ENCODE measurements at regions not wholly inside any gene's neighbourhood (a gene's known extent, or its start where the extent isn't known, plus 50 kb on each side); places are given as distances from the start of the nearest gene placed in this dataset.

GRCh38 chr2:216553482-216554240 is 55.0 kb downstream of the RPL37A start:
- peak in 1 of 2 experiments; percentile 14 for DNase-seq

- no peak for DNase-seq
These were observed 55.6 kb downstream of the RPL37A start for GRCh38 chr2:216554286-216554685.

GRCh38 chr2:216554755-216555154 is 56.1 kb downstream of the RPL37A start:
- no peak for DNase-seq

GRCh38 chr2:216555274-216555673 is 56.6 kb downstream of the RPL37A start:
- no peak for DNase-seq

- DNase-seq, result no peak
These were observed 57.6 kb downstream of the RPL37A start for GRCh38 chr2:216556202-216556601.

- no peak for DNase-seq
These were observed 58.8 kb downstream of the RPL37A start for GRCh38 chr2:216557413-216557812.

- no peak for DNase-seq
These were observed 59.2 kb downstream of the RPL37A start for GRCh38 chr2:216557820-216558219.

- DNase-seq, result no peak
These were observed 61.0 kb downstream of the RPL37A start for GRCh38 chr2:216559625-216560156.

GRCh38 chr2:216560838-216561270 is 62.2 kb downstream of the RPL37A start:
- DNase-seq, result no peak

- no peak for DNase-seq
These were observed 64.2 kb downstream of the RPL37A start for GRCh38 chr2:216562696-216563435.

- no peak for DNase-seq
These were observed 65.0 kb downstream of the RPL37A start for GRCh38 chr2:216563646-216564045.

- DNase-seq, result no peak
These were observed 66.0 kb downstream of the RPL37A start for GRCh38 chr2:216564611-216565010.

- DNase-seq, result no peak
These were observed 67.3 kb upstream of the IGFBP2 start for GRCh38 chr2:216565956-216566355.

- no peak for DNase-seq
These were observed 64.6 kb upstream of the IGFBP2 start for GRCh38 chr2:216568576-216568975.

GRCh38 chr2:216569765-216570164 is 63.5 kb upstream of the IGFBP2 start:
- no peak for DNase-seq

GRCh38 chr2:216570357-216570756 is 62.9 kb upstream of the IGFBP2 start:
- no peak for DNase-seq

- DNase-seq, result no peak
These were observed 61.9 kb upstream of the IGFBP2 start for GRCh38 chr2:216571178-216571908.

GRCh38 chr2:216571909-216572513 is 61.2 kb upstream of the IGFBP2 start:
- DNase-seq, result no peak

GRCh38 chr2:216572582-216573578 is 60.3 kb upstream of the IGFBP2 start:
- no peak for DNase-seq

GRCh38 chr2:216574046-216574445 is 59.2 kb upstream of the IGFBP2 start:
- no peak for DNase-seq

- DNase-seq, result no peak
These were observed 58.6 kb upstream of the IGFBP2 start for GRCh38 chr2:216574586-216574985.

GRCh38 chr2:216575465-216575864 is 57.8 kb upstream of the IGFBP2 start:
- no peak for DNase-seq

All from cerebellar nuclear complex (tissue), 1 donor.